ENCODE measurements at regions not wholly inside any gene's neighbourhood (a gene's known extent, or its start where the extent isn't known, plus 50 kb on each side); places are given as distances from the start of the nearest gene placed in this dataset.

GRCh38 chr4:10334506-10335028, 122.7 kb downstream of the ZNF518B start:
- no peak for DNase-seq

GRCh38 chr4:10333942-10334341, 123.3 kb downstream of the ZNF518B start:
- DNase-seq = no peak

GRCh38 chr4:10326075-10326474, 131.2 kb downstream of the ZNF518B start:
- no peak for DNase-seq

DNA sequence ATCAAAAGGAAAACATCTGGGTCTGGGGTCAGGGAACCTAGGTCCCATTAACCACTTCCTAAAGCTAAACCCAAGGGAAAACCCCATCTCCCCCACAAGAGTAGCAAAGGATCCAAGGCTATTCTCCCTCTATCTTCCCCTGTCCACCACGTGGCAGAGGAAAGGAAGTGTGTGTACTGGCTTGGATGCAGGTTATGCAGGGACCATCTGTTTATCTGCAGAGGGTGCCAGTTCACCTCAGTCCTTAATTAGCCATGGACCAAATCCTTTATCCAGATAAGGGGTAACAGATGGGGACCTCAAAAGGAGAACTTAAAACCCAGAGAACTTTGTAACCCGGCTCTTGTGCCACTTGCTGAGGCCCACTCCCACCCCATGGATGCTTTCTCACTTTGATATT, 135.3 kb downstream of the ZNF518B start:
- DNase-seq = no peak

DNA sequence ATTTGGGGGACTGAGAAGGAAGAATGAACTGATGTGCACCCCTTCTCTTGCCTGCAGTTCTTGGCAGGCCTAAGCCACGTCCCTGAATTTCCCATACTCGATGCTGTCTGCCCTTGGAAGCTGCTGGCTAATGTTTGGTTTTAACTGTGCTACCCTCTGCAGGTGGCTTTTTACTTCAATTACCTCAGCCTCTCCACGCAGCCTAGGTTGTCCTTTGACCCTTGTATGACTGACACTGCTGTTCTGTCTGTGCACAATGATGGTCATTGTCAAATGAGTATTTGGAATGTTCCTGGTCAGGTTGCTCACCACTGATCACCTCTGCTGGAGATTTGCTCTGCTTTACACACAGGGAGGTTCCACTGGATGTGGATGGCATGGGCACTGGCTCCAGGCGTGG, 137.1 kb downstream of the ZNF518B start:
- DNase-seq = no peak

- DNase-seq = no peak
These were observed 139.9 kb downstream of the ZNF518B start for GRCh38 chr4:10317345-10317744.

GRCh38 chr4:10316851-10317250, 140.4 kb downstream of the ZNF518B start:
- DNase-seq = no peak

- DNase-seq = no peak
These were observed 141.6 kb downstream of the ZNF518B start for GRCh38 chr4:10315638-10316037.

- DNase-seq = no peak
These were observed 144.7 kb downstream of the ZNF518B start for GRCh38 chr4:10312568-10312967.

GRCh38 chr4:10311939-10312338, 145.3 kb downstream of the ZNF518B start:
- DNase-seq = no peak

GRCh38 chr4:10305816-10306215, 151.4 kb downstream of the ZNF518B start:
- no peak for DNase-seq

GRCh38 chr4:10303291-10303690, 153.9 kb downstream of the ZNF518B start:
- DNase-seq = no peak

DNA sequence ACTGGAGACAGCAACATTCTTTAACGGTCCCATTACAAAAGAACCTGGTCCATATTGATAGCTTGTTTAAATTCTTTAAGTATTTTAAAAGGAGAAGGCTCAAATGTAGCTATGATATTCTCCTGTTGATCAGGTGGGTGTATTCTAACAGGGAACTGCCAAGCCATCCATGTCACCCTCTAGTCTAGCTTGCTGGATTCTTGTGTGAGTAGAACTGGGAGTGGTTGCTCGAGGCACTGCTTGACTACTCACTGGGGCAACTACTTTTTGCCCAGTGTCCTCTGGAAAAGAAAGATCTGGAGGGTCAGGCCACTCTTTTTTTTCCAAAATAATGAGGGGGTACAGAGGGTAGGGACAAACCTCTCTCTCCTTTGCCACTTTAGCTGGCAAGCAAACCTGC, 155.1 kb downstream of the ZNF518B start:
- DNase-seq = no peak

DNA sequence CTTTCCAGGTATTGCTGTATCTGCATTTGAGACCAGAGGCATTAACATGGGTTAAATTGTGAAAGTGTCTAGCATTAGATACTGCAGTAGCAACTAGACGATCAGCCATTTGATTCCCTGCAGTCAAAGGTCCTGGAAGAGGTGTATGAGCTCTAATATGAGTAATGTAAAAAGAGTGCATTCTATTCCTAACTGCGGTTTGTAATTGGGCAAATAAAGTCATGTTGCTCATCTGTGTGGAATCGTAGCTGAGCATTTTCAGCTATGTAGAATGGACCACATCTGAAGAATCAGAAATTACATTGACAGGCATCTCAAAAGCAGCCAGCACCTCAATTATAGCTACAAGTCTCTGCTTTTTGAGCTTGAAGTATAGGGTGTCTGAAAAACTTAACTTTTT, 157.6 kb downstream of the ZNF518B start:
- DNase-seq = no peak

GRCh38 chr4:10298681-10299080, 158.5 kb downstream of the ZNF518B start:
- DNase-seq = no peak

DNA sequence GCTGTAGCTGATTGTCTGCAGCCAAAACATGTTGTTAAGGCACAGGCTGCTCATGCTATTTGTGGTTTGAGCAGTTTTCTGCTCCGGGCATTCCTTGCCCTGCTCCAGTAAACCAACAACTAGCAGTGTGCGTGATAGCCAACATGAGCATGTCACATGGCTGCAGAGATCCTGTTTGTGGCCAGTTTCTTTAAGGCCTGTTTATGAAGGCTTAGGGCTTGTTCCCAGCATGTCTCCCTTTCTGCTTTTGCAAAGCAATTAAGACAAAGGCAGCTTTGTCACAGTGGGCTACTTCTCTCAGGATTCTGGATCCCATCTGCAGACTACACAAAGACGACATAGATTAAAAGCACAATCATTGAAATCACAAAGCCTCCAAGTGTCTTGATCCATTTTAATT, 160.5 kb downstream of the ZNF518B start:
- DNase-seq = no peak

- DNase-seq = no peak
These were observed 161.9 kb downstream of the ZNF518B start for GRCh38 chr4:10295301-10295700.

DNA sequence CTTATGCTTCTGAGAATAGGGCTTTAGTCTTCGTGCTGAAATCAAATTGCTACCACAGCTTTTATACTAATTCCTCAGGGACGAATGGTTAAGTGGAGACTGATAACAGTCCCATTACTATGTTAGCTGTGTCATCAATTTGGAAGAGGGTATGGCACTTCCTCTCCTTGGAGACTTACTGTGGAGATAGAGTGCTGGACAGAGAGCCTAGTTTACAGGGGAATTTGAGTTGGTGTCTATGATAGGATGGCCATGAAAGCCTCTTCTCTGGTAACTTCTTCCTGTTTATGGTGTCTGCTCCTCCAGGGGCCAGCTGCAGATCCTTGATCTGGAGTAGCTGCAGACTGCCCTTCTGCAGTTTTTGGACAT, 167.7 kb downstream of the ZNF518B start:
- no peak for DNase-seq

GRCh38 chr4:10288830-10289537, 168.2 kb downstream of the ZNF518B start:
- DNase-seq = no peak

DNA sequence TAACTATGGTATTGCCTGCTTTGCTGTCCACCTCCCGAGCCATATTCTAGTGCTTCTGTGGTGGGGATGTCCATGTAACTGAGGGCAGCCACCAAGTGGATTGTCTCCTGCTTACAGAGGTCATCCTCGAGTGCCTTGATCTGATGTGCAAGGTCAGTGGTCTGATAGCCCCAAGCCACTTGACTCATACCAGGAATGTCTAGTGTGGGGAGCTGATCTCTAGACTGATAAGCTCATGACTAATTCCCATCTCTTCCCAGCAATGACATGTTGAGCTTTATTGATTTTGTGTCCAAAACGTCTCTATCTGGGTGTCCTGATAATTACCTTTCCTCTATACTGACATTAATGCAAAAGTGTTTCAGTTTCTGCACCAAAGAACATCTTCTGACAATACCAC, 168.4 kb upstream of the WDR1 start:
- no peak for DNase-seq

GRCh38 chr4:10283761-10284160, 167.2 kb upstream of the WDR1 start:
- no peak for DNase-seq

DNA sequence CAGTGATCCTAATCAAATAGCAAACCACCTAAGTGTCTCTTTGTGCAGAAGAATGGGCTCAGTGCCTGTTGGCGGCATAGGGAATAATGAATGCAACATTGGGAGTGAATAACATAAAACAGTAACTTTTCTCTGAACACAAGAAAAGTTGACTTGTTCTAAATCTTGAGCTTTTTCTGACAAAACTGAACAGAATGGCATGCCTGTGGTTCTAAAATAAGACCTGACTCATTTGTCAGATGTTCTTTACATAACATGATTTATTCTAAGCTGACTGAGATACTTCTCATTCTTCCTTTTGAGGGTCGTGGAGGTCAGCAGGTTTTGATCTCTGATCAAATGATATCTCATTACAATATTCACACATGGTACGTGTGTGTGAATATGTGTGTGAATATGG, 165.4 kb upstream of the WDR1 start:
- DNase-seq = no peak

DNA sequence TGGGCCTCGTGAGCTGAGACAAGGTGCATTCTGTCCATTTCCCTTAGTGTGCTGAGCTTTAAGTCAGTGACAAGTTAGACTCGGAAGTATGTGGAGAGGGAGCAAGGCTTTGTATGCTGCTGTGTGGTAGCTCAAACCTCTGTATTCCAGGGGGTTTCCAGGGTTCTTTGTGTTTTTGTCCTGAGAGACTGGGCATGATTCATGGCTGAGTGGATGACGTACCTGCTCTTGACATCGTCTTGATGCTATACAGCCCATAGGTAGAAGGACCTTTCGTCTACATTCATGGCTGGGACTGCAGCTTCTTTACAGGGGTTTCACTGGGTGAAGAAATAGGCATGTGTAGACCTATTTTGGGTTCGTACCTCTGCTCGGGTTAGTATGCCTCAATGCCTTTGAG, 162.7 kb upstream of the WDR1 start:
- DNase-seq = no peak

- no peak for DNase-seq
These were observed 161.5 kb upstream of the WDR1 start for GRCh38 chr4:10278071-10278470.

GRCh38 chr4:10276152-10276551, 159.6 kb upstream of the WDR1 start:
- no peak for DNase-seq
